GM21423 (cell line): ENCODE measurements at regions not wholly inside any gene's neighbourhood (a gene's known extent, or its start where the extent isn't known, plus 50 kb on each side); places are given as distances from the start of the nearest gene placed in this dataset.
"Not testable (repeated sequence)": the region's sequence is repeated elsewhere in the genome, so short reads cannot be mapped to it uniquely, and the experiment has no call there.

Source experiments
- ATAC-seq: cut with Tn5 transposase; IDR thresholded peaks from one replicate; pipeline ENCODE4 v1.9.1; 2021; ENCODE audit warnings: mild to moderate bottlenecking, moderate library complexity; ENCODE audit not compliant: unreplicated experiment

- ATAC-seq, result no peak
These were observed 51.2 kb upstream of the THRB start for GRCh38 chr3:24545887-24546286.

GRCh38 chr3:24548278-24548677 lies 53.6 kb upstream of the THRB start:
- no peak for ATAC-seq

GRCh38 chr3:24550588-24550987 lies 55.9 kb upstream of the THRB start:
- ATAC-seq, result no peak

GRCh38 chr3:24551626-24552025 lies 57.0 kb upstream of the THRB start:
- no peak for ATAC-seq

- no peak for ATAC-seq
These were observed 68.2 kb upstream of the THRB start for GRCh38 chr3:24562895-24563294.

GRCh38 chr3:24565053-24565452 lies 70.4 kb upstream of the THRB start:
- no peak for ATAC-seq

GRCh38 chr3:24565656-24566055 lies 71.0 kb upstream of the THRB start:
- ATAC-seq, result no peak

- ATAC-seq, result no peak
These were observed 72.3 kb upstream of the THRB start for GRCh38 chr3:24566927-24567326.

- ATAC-seq, result not testable (repeated sequence)
These were observed 77.8 kb upstream of the THRB start for GRCh38 chr3:24572409-24572808.

GRCh38 chr3:24573576-24573975 lies 78.9 kb upstream of the THRB start:
- no peak for ATAC-seq

GRCh38 chr3:24578324-24578723 lies 83.7 kb upstream of the THRB start:
- no peak for ATAC-seq

GRCh38 chr3:24578951-24579421 lies 84.3 kb upstream of the THRB start:
- no peak for ATAC-seq

- no peak for ATAC-seq
These were observed 88.1 kb upstream of the THRB start for GRCh38 chr3:24582431-24583403.

GRCh38 chr3:24586920-24587319 lies 92.3 kb upstream of the THRB start:
- no peak for ATAC-seq

- no peak for ATAC-seq
These were observed 94.2 kb upstream of the THRB start for GRCh38 chr3:24588629-24589512.

- ATAC-seq, result no peak
These were observed 94.8 kb upstream of the THRB start for GRCh38 chr3:24589513-24589851.

GRCh38 chr3:24589931-24590880 lies 95.6 kb upstream of the THRB start:
- ATAC-seq, result no peak

GRCh38 chr3:24591191-24591590 lies 96.5 kb upstream of the THRB start:
- no peak for ATAC-seq

- no peak for ATAC-seq
These were observed 97.3 kb upstream of the THRB start for GRCh38 chr3:24591661-24592555.

GRCh38 chr3:24594161-24594560 lies 99.5 kb upstream of the THRB start:
- ATAC-seq, result no peak
